ENCODE measurements at regions not wholly inside any gene's neighbourhood (a gene's known extent, or its start where the extent isn't known, plus 50 kb on each side); places are given as distances from the start of the nearest gene placed in this dataset.

DNA sequence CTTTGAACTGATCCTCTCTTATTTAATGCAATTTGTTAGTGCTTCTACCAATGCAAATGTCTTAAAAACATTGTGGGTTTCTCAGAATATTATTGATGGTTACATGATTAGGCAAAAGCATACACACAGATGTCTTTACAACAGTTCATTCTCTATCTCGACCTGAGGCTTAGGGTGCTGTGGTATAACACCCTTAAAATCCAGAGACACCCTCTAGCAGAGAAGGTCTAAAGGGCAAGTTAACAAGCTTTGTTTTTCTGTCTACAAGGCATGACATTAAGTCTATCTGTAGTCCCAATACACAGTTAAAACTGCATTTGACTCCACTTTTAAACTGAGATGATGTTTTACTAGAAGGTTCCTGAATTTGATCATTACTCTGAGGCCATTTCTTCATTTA lies 518.7 kb upstream of the MEF2C start:
- TF ChIP-seq, protein P1, sequence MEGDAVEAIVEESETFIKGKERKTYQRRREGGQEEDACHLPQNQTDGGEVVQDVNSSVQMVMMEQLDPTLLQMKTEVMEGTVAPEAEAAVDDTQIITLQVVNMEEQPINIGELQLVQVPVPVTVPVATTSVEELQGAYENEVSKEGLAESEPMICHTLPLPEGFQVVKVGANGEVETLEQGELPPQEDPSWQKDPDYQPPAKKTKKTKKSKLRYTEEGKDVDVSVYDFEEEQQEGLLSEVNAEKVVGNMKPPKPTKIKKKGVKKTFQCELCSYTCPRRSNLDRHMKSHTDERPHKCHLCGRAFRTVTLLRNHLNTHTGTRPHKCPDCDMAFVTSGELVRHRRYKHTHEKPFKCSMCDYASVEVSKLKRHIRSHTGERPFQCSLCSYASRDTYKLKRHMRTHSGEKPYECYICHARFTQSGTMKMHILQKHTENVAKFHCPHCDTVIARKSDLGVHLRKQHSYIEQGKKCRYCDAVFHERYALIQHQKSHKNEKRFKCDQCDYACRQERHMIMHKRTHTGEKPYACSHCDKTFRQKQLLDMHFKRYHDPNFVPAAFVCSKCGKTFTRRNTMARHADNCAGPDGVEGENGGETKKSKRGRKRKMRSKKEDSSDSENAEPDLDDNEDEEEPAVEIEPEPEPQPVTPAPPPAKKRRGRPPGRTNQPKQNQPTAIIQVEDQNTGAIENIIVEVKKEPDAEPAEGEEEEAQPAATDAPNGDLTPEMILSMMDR (conservative IDR thresholded peaks at IDR 0.05; ENCODE audit: low read depth, low read length), result no peak
- TF ChIP-seq EZH2 (IDR thresholded peaks at IDR 0.05; ENCODE audit: low read length, unreplicated experiment) (no peak), EZH2phosphoT487 (IDR thresholded peaks at IDR 0.05; ENCODE audit: borderline replicate concordance, low read length) (no peak)

Data from PC-3 (cell line).